GM21447 (cell line): ENCODE measurements at regions not wholly inside any gene's neighbourhood (a gene's known extent, or its start where the extent isn't known, plus 50 kb on each side); places are given as distances from the start of the nearest gene placed in this dataset.
"Not testable (repeated sequence)": the region's sequence is repeated elsewhere in the genome, so short reads cannot be mapped to it uniquely, and the experiment has no call there.

ENCODE experiments used
- ATAC-seq: cut with Tn5 transposase; IDR thresholded peaks from one replicate; pipeline ENCODE4 v1.9.1; 2021; ENCODE audit not compliant: unreplicated experiment

GRCh38 chr12:9543341-9543740 is 64.4 kb downstream of the KLRB1 start:
- ATAC-seq: not testable (repeated sequence)

DNA sequence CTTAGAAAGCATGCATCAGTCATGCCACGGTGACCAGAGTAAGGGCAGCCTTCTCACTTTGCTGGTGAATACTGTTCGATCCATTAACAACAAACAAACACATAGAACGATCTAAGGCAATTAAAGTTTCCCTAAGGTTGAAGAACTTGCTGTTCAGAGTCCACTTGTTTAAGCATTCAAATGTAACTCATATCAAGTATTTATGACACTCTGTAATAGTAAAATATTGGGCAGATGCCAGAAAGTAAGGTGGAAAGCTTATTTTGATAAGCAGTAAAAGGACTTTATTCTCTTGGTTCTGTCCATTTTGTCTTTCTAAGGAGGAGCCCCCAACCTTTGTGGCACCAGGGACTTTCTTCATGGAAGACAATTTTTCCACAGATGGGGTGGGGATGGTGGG is 64.9 kb downstream of the KLRB1 start:
- not testable (repeated sequence) for ATAC-seq

GRCh38 chr12:9515925-9516324 is 91.8 kb downstream of the KLRB1 start:
- ATAC-seq: not testable (repeated sequence)

DNA sequence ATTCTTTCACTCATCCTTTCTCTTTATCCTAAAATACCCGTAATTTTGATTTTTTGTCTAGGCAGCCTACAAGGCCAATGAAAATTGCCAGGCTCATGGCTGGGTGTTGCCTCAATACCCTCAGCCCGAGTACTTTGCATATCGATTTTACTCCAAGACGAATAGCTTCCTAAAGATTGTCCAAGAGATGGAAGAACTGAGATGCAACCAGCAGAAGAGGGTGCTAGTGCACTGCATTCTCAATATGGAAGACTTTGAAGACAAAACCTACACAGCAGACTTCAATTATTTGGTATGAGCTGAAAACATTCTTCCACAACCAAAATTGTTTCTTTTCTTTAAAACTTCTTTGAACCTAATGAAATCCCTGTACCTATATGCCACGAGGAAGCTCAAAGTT is 95.0 kb downstream of the KLRB1 start:
- not testable (repeated sequence) for ATAC-seq

GRCh38 chr12:9510392-9511011 is 97.2 kb downstream of the KLRB1 start:
- ATAC-seq: not testable (repeated sequence)

DNA sequence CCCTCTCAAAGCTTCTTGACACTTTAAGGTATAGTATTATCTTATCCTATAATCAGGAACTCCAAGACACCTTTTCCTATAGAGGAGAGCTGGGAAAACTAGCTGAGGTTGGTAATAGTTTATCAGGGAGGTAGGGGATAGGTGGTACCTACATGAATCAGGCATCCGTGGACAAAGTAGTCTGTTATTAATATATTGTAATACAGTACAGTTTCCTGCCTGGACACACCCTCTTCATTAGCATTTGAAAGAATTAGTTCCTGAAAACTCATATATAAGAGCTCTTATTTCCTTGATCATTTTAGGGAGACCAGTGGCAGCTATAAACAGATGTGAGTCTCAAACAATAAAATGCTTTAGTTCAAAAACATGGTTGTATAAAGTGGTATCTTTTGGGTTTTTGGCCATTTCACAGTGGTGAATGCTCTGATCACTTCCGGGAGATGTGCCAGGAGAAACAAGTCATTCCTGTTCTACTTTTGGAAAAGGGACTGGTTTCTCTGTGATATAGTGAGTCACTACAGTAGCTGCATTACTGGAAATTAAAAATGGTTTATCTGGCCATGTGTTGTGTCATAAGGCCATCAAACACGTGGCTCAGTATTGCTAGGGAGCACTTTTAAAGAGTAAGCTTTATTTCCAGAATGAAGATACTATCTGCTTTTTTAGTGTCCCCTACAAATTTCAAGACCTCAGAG is 98.1 kb downstream of the KLRB1 start:
- no peak for ATAC-seq

GRCh38 chr12:9506746-9507145 is 101.0 kb downstream of the KLRB1 start:
- ATAC-seq: no peak

- not testable (repeated sequence) for ATAC-seq
Observed at GRCh38 chr12:9503384-9503783, 104.3 kb downstream of the KLRB1 start.

DNA sequence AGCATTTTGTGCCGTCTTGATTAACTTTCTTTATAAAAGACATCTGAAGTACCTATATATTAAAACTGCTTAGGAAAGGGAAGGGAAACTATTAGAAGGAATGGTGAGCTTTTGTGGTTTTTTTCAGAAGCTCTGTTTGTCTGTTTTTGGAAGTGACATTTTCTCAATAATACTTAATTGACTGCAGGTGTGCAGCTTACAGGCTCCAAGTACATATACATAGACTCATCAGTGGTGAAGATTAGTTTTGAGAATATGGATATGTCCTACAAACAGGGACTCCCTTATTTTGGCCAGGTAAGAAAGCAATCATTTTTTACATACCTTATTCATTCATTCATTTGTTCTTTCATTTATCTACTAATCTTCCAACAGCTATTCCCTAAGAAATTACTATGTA is 104.9 kb downstream of the KLRB1 start:
- not testable (repeated sequence) for ATAC-seq

DNA sequence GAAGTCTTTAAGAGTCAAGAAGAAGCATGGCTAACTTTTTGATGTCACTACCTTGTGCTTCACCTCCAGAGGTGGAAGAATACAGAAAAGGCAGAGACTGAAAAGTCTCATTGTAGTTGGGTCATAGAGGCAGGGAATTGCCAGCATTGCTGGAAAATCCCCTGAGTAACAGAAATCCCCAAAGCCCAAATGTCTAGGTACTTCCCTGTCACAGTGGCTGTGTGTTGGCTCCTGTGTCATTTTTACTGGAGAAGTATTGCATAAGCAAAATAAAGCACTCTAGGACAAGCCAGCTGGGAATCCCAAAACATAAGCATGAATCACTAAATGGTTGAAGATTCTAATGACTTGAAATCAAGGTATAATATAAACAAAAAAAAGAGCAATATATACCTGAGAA is 114.4 kb downstream of the KLRB1 start:
- not testable (repeated sequence) for ATAC-seq

DNA sequence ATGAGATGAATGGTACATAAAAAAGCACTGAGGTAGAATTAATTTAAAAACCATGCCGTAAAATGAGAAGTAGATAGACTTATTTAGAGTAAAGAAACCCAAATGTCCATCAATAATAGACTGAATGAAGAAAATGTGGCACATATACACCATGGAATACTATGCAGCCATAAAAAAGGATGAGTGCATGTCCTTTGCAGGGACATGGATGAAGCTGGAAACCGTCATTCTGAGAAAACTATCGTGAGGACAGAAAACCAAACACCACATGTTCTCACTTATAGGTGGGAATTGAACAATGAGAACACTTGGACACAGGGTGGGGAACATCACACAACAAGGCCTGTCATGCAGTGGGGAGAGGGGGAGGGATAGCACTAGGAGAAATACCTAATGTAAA is 126.4 kb downstream of the KLRB1 start:
- ATAC-seq: not testable (repeated sequence)

GRCh38 chr12:9474197-9474596 is 133.5 kb downstream of the KLRB1 start:
- ATAC-seq: not testable (repeated sequence)

DNA sequence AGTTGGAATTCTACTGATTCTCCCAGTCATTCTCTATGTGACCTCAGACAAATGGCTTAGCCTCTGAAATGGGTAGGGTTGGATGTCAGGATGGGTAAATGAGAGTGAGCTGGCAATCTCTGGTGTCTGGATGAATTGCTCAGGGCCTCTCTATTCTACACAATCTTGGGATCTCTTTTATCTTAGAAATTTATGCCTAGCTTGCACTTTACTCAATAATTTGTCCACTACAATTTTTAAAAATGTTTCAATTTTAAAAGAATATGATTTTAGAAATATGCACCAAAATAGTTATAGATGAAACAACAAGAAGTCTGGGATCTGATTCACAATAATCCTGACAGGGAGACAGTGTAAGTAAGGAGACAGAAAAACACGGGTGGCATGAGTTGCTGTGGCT is 134.1 kb downstream of the KLRB1 start:
- not testable (repeated sequence) for ATAC-seq

- not testable (repeated sequence) for ATAC-seq
Observed at GRCh38 chr12:9471501-9471900, 136.2 kb downstream of the KLRB1 start.

DNA sequence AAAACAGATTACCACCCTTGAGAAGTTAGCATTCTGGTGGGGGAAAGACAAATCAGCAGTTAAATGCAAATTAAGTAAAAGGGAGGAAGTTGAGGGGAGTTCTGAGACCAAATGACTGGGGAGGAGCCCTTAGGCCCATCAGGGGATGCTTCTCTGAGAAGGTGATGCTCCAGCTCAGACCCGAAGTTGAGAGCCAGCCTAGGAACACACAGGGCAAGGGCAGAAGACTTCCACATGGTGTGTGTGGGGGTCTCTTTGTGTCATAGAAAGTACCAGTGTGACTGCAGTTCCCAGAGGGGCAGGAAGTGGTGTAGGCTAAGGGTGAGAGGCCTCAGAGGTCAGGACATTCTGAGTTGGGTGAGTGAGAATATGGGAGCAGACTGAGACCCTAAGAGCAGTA is 137.3 kb downstream of the KLRB1 start:
- not testable (repeated sequence) for ATAC-seq

DNA sequence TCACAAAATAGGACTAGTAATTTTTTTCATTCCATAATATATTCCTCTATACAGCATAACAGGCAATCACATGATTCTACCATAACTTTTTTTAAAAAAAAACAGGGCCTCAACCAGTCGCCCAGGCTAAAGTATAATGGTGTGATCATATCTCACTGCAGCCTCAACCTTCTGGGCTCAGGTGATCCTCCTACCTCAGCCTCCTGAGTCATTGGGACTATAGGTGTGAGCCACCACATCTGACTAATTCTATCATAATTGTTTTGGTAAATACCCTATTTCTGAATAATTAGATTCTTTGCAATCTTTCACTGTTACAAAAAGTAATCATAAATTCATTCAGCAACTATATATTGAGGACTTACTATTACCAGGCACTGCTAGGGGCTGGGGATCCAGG is 137.8 kb downstream of the KLRB1 start:
- not testable (repeated sequence) for ATAC-seq

- not testable (repeated sequence) for ATAC-seq
Observed at GRCh38 chr12:9469463-9469862, 138.3 kb downstream of the KLRB1 start.

DNA sequence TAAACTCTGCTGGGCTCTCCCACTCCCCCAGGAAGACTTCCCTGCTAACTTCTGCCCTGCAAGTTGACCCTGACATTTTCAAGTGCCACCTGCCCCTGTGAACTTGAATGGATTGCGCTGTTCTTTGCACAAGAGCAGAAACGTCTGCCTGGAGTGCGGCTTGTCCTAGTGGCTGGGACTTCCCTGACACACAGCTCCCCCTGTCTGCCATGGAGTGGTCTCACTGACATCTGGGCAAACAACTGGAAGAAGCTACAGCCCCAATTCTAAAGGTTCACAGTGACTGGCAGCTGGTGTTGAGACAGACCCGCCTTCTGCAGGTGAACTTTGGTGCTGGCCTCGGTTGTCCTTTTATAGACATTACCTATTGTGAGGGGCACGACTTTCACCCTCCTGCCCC is 138.7 kb downstream of the KLRB1 start:
- ATAC-seq: not testable (repeated sequence)

GRCh38 chr12:9468144-9468543 is 139.6 kb downstream of the KLRB1 start:
- not testable (repeated sequence) for ATAC-seq

- no peak for ATAC-seq
Observed at GRCh38 chr12:9464408-9464807, 143.3 kb downstream of the KLRB1 start.

- ATAC-seq: not testable (repeated sequence)
Observed at GRCh38 chr12:9455516-9455915, 152.2 kb downstream of the KLRB1 start.

DNA sequence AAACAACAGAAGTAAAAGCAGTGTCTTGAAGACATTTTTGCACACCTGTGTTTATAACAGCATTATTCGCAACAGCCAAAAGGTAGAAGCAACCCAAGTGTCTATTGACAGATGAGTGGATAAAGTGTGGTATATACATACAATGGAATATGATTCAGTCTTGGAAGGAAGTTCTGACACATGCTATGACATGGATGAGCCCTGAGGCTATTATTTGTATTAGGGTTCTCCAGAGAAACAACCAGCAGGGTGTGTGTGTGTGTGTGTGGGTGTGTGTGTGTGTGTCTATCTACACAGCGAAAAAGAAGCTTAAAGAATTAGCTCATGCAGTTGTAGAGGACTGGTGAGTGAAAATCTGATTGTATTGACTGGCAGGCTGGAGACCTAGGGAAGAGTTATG is 153.7 kb downstream of the KLRB1 start:
- not testable (repeated sequence) for ATAC-seq
